ENCODE measurements at regions not wholly inside any gene's neighbourhood (a gene's known extent, or its start where the extent isn't known, plus 50 kb on each side); places are given as distances from the start of the nearest gene placed in this dataset.

- no peak for ATAC-seq
- H3K9me3 ChIP-seq: no peaks in the 10 kb centered on the region
- no peaks in the 10 kb centered on the region for H3K36me3 ChIP-seq (ENCODE audit: low read depth)
- H3K4me1 ChIP-seq (ENCODE audit: low read depth): no peaks in the 10 kb centered on the region
- TF ChIP-seq CTCF (IDR thresholded peaks at IDR 0.05): no peak
- no peak for DNase-seq
- no peak overlapping the region for H3K4me3 ChIP-seq
- intact Hi-C loops (cut with DNase I, micrococcal nuclease): no loop called here
Measured at GRCh38 chr5:97877588-97877987, 694.5 kb upstream of the RIOK2 start.

GRCh38 chr5:97888439-97888838 is 705.4 kb upstream of the RIOK2 start:
- DNase-seq (no peak), ATAC-seq (no peak)
- intact Hi-C loops (cut with DNase I, micrococcal nuclease): no loop called here
- Histone ChIP-seq H3K4me3 (no peak overlapping the region), H3K4me1 (ENCODE audit: low read depth) (no peaks in the 10 kb centered on the region), H3K36me3 (ENCODE audit: low read depth) (no peaks in the 10 kb centered on the region), H3K9me3 (no peaks in the 10 kb centered on the region)
- no peak for TF ChIP-seq CTCF (IDR thresholded peaks at IDR 0.05)

- no peak for TF ChIP-seq CTCF (IDR thresholded peaks at IDR 0.05)
- Histone ChIP-seq H3K4me3 (no peak overlapping the region), H3K36me3 (ENCODE audit: low read depth) (no peaks in the 10 kb centered on the region), H3K9me3 (no peaks in the 10 kb centered on the region), H3K4me1 (ENCODE audit: low read depth) (no peaks in the 10 kb centered on the region)
- DNase-seq (no peak), ATAC-seq (no peak)
- intact Hi-C loops (cut with DNase I, micrococcal nuclease): no loop called here
Measured at GRCh38 chr5:97891971-97892370, 708.9 kb upstream of the RIOK2 start.

GRCh38 chr5:97903742-97904141 is 720.7 kb upstream of the RIOK2 start:
- H3K4me3 ChIP-seq: no peak overlapping the region
- ATAC-seq (no peak), DNase-seq (no peak)
- H3K4me1 ChIP-seq (ENCODE audit: low read depth): no peaks in the 10 kb centered on the region
- no peaks in the 10 kb centered on the region for H3K36me3 ChIP-seq (ENCODE audit: low read depth)
- TF ChIP-seq CTCF (IDR thresholded peaks at IDR 0.05): no peak
- peaks cover 22% of the 10 kb centered on the region for H3K9me3 ChIP-seq
- intact Hi-C loops (cut with DNase I, micrococcal nuclease): no loop called here

GRCh38 chr5:97906135-97906534 is 723.1 kb upstream of the RIOK2 start:
- Histone ChIP-seq H3K9me3 (peaks cover 22% of the 10 kb centered on the region), H3K4me3 (no peak overlapping the region), H3K36me3 (ENCODE audit: low read depth) (no peaks in the 10 kb centered on the region), H3K4me1 (ENCODE audit: low read depth) (no peaks in the 10 kb centered on the region)
- no peak for TF ChIP-seq CTCF (IDR thresholded peaks at IDR 0.05)
- DNase-seq (no peak), ATAC-seq (peak; percentile 86)
- intact Hi-C loops (cut with DNase I, micrococcal nuclease): no loop called here
